ENCODE measurements at regions not wholly inside any gene's neighbourhood (a gene's known extent, or its start where the extent isn't known, plus 50 kb on each side); places are given as distances from the start of the nearest gene placed in this dataset.

DNA sequence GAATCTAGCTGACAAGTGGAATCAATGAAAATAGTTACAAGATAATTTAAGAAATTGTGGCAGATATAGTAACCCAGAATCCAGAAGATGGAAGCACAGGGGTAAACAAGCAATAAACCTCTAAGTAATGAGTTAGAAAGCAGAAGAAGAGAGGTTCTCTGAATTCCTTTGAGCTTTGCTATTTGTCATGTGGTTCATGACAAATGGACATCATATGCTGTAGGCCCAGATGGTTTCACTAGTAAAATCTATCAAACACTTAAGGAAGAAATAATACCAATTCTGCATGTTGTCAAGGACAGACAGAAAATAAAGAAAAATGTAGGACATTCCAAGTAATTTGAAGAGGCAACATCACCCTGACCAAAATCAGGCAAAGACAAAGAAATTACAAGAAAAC, 480.8 kb upstream of the INTU start:
- ChIA-PET CTCF (interaction anchor here (0.6 kb wide), 1 partner anchor 245 kb away, joined by 3 read pairs; no protein-coding TSS in a partner anchor), RAD21 (ENCODE audit: unreplicated experiment) (no interaction called here), POLR2A (no interaction called here), SMC1A (ENCODE audit: uncharacterized antibody, unreplicated experiment) (interaction anchor here (1.0 to 1.4 kb wide), 4 partner anchors 11 to 31 kb away, joined by 3 to 5 read pairs (median 4); no protein-coding TSS in a partner anchor)
- TF ChIP-seq MYC (IDR thresholded peaks at IDR 0.05; ENCODE audit: insufficient read depth, insufficient read length, insufficient replicate concordance, low read length, severe bottlenecking) (no peak), EED (IDR thresholded peaks at IDR 0.05; ENCODE audit: low read depth) (no peak), EZH2 (IDR thresholded peaks at IDR 0.05; ENCODE audit: borderline replicate concordance, control insufficient read depth, low read depth, low read length) (no peak), SUZ12 (IDR thresholded peaks at IDR 0.05; ENCODE audit: unreplicated experiment) (no peak)
- TF ChIP-seq, protein P1, sequence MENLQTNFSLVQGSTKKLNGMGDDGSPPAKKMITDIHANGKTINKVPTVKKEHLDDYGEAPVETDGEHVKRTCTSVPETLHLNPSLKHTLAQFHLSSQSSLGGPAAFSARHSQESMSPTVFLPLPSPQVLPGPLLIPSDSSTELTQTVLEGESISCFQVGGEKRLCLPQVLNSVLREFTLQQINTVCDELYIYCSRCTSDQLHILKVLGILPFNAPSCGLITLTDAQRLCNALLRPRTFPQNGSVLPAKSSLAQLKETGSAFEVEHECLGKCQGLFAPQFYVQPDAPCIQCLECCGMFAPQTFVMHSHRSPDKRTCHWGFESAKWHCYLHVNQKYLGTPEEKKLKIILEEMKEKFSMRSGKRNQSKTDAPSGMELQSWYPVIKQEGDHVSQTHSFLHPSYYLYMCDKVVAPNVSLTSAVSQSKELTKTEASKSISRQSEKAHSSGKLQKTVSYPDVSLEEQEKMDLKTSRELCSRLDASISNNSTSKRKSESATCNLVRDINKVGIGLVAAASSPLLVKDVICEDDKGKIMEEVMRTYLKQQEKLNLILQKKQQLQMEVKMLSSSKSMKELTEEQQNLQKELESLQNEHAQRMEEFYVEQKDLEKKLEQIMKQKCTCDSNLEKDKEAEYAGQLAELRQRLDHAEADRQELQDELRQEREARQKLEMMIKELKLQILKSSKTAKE (IDR thresholded peaks at IDR 0.05; ENCODE audit: low read depth, poor library complexity, severe bottlenecking) = no peak
- DNase-seq (ENCODE audit: low read depth, low spot score) (no peak), ATAC-seq (no peak), FAIRE-seq (no peak)
- BruUV-seq (replicated peaks) = no TSS peak
- in situ Hi-C loops (cut with MboI) (no loop called here), intact Hi-C loops (cut with micrococcal nuclease; ENCODE audit: unreplicated experiment) (no loop called here)
- no peak overlapping the region for H3K9ac ChIP-seq (ENCODE audit: control insufficient read depth, insufficient read depth, low read length)
- no peaks in the 10 kb centered on the region for H3K9me3 ChIP-seq (replicated peaks; ENCODE audit: control insufficient read depth, insufficient read depth, low read length)
- no peaks in the 10 kb centered on the region for H3K27me3 ChIP-seq (replicated peaks in 1 of 2; ENCODE audit: control insufficient read depth in 2 of 2, insufficient read depth in 2 of 2, low read length in 1 of 2)
- no peak overlapping the region for H3K4me2 ChIP-seq (ENCODE audit: control insufficient read depth, insufficient read depth)
- H2AFZ ChIP-seq (ENCODE audit: control insufficient read depth, low read depth, low read length) = no peak overlapping the region
- no peaks in the 10 kb centered on the region for H3K36me3 ChIP-seq (ENCODE audit: control insufficient read depth in 2 of 2, insufficient read depth in 2 of 2, low read length in 1 of 2)
- H4K20me1 ChIP-seq (ENCODE audit: control insufficient read depth, insufficient read depth) = no peaks in the 10 kb centered on the region
- H3K79me2 ChIP-seq (ENCODE audit: control insufficient read depth, insufficient read depth, low read length) = no peaks in the 10 kb centered on the region
- H3K4me1 ChIP-seq (ENCODE audit: control insufficient read depth, insufficient read depth, low read length) = no peaks in the 10 kb centered on the region
- H3K27ac ChIP-seq (ENCODE audit: control insufficient read depth, insufficient read depth) = no peak overlapping the region
- H3K4me3 ChIP-seq = no peak overlapping the region

DNA sequence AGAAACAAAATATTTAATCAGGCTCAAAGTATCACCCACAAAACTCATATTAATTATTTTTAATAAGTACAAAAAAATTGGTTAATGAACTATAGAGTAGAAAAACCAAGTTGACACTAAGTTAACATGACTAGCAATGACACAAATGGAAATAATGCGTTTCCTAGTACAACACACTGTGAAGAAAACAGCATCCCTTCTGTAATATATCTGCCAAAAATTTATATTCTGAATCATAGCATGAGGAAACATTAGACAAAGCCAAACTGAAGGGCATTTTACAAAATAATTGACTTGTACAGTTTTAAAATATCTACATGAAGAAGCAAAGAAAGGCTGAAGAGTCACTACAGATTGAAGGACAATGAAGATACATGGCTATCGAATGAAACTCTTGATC, 477.6 kb upstream of the INTU start:
- no peak overlapping the region for H3K9ac ChIP-seq (ENCODE audit: control insufficient read depth, insufficient read depth, low read length)
- no peaks in the 10 kb centered on the region for H3K79me2 ChIP-seq (ENCODE audit: control insufficient read depth, insufficient read depth, low read length)
- in situ Hi-C loops (cut with MboI) = no loop called here
- ATAC-seq (no peak), FAIRE-seq (no peak), DNase-seq (ENCODE audit: low read depth, low spot score) (no peak)
- no peaks in the 10 kb centered on the region for H3K36me3 ChIP-seq (ENCODE audit: control insufficient read depth in 2 of 2, insufficient read depth in 2 of 2, low read length in 1 of 2)
- POLR2A ChIA-PET = no interaction called here
- 31% methylated on average over 2 of the region's 2 CpGs for WGBS (ENCODE audit: insufficient coverage, insufficient replicate concordance, low lambda C conversion rate, missing lambda C conversion rate)
- H3K9me3 ChIP-seq (replicated peaks; ENCODE audit: control insufficient read depth, insufficient read depth, low read length) = no peaks in the 10 kb centered on the region
- H3K4me1 ChIP-seq (ENCODE audit: control insufficient read depth, insufficient read depth, low read length) = no peaks in the 10 kb centered on the region
- CTCF ChIA-PET = no interaction called here
- intact Hi-C loops (cut with micrococcal nuclease; ENCODE audit: unreplicated experiment) = no loop called here
- no peak overlapping the region for H3K27ac ChIP-seq (ENCODE audit: control insufficient read depth, insufficient read depth)
- H2AFZ ChIP-seq (ENCODE audit: control insufficient read depth, low read depth, low read length) = no peak overlapping the region
- no peaks in the 10 kb centered on the region for H3K27me3 ChIP-seq (replicated peaks in 1 of 2; ENCODE audit: control insufficient read depth in 2 of 2, insufficient read depth in 2 of 2, low read length in 1 of 2)
- RAD21 ChIA-PET (ENCODE audit: unreplicated experiment) = no interaction called here
- no peak overlapping the region for H3K4me3 ChIP-seq
- BruUV-seq (replicated peaks) = no TSS peak
- H3K4me2 ChIP-seq (ENCODE audit: control insufficient read depth, insufficient read depth) = no peak overlapping the region
- no peaks in the 10 kb centered on the region for H4K20me1 ChIP-seq (ENCODE audit: control insufficient read depth, insufficient read depth)
- TF ChIP-seq, protein P2, sequence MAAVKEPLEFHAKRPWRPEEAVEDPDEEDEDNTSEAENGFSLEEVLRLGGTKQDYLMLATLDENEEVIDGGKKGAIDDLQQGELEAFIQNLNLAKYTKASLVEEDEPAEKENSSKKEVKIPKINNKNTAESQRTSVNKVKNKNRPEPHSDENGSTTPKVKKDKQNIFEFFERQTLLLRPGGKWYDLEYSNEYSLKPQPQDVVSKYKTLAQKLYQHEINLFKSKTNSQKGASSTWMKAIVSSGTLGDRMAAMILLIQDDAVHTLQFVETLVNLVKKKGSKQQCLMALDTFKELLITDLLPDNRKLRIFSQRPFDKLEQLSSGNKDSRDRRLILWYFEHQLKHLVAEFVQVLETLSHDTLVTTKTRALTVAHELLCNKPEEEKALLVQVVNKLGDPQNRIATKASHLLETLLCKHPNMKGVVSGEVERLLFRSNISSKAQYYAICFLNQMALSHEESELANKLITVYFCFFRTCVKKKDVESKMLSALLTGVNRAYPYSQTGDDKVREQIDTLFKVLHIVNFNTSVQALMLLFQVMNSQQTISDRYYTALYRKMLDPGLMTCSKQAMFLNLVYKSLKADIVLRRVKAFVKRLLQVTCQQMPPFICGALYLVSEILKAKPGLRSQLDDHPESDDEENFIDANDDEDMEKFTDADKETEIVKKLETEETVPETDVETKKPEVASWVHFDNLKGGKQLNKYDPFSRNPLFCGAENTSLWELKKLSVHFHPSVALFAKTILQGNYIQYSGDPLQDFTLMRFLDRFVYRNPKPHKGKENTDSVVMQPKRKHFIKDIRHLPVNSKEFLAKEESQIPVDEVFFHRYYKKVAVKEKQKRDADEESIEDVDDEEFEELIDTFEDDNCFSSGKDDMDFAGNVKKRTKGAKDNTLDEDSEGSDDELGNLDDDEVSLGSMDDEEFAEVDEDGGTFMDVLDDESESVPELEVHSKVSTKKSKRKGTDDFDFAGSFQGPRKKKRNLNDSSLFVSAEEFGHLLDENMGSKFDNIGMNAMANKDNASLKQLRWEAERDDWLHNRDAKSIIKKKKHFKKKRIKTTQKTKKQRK (IDR thresholded peaks at IDR 0.05; ENCODE audit: low read depth, low read length) = no peak
- SMC1A ChIA-PET (ENCODE audit: uncharacterized antibody, unreplicated experiment) = no interaction called here
